GM19035 (cell line): ENCODE measurements at regions not wholly inside any gene's neighbourhood (a gene's known extent, or its start where the extent isn't known, plus 50 kb on each side); places are given as distances from the start of the nearest gene placed in this dataset.
A peak's percentile ranks its signal among the peaks of the same experiment; 100 is the strongest.
"Not testable (repeated sequence)": the region's sequence is repeated elsewhere in the genome, so short reads cannot be mapped to it uniquely, and the experiment has no call there.

Experiments used
- ATAC-seq: cut with Tn5 transposase; IDR thresholded peaks from one replicate; pipeline ENCODE4 v1.9.1; 2021; ENCODE audit not compliant: unreplicated experiment

GRCh38 chr7:55705728-55706450, 133.6 kb upstream of the VOPP1 start:
- ATAC-seq = not testable (repeated sequence)

GRCh38 chr7:55702831-55703230, 130.5 kb upstream of the VOPP1 start:
- not testable (repeated sequence) for ATAC-seq

DNA sequence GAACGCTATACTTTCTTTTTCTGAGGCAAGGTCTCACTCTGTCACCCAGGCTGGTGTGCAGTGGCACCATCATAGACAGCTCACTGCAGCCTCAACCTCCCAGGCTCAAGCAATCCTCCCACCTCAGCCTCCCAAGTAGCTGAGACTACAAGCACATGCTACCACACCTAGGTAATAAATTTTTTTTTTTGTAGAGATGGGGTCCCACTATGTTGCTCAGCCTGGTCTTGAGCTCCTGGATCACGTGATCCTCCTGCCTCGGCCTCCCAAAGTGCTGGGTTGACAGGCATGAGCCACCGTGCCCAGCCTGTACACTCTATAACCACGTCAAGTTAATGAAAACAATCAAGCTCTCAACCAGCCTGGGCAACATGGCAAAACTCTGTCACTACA, 127.1 kb upstream of the VOPP1 start:
- ATAC-seq = not testable (repeated sequence)

DNA sequence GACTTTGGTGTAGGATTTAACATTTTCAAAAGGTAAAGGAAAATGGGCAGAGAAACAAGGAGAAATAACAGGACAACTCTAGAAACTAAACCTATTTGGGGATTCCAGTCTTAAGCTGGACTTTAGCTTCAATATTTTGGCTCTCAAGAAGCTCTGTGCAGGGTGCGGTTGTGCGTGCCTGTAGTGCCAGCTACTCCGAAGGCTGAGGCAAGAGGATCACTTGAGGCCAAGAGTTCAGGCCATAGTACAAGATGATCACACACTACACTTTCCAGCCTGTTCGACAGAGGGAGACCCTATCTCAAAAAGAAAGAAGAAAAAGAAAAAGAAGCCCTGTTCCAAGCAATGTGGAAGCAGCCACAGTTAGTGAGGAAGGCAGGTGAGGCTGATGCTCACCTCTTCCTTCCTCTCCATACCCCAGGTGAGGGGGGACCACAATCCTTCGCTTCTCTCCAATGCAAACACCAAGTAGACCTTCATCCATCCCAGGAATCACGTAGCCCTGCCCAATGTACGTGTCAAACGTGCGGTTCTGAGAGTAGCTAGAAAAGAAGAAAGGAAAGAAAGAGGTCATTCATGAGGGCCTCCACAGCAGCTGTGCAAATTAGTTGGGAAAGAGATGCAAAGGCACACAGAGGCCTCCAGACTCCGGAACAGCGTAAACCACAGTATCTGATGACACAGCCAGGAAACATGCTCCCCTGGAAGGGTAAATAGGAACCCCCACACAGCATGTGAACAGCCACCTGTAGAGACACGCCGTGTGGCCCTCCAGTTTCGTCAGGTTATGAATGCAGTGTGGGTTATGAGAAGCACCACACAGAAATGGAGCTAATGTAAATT, 126.5 kb upstream of the VOPP1 start:
- ATAC-seq = peak; percentile 90

DNA sequence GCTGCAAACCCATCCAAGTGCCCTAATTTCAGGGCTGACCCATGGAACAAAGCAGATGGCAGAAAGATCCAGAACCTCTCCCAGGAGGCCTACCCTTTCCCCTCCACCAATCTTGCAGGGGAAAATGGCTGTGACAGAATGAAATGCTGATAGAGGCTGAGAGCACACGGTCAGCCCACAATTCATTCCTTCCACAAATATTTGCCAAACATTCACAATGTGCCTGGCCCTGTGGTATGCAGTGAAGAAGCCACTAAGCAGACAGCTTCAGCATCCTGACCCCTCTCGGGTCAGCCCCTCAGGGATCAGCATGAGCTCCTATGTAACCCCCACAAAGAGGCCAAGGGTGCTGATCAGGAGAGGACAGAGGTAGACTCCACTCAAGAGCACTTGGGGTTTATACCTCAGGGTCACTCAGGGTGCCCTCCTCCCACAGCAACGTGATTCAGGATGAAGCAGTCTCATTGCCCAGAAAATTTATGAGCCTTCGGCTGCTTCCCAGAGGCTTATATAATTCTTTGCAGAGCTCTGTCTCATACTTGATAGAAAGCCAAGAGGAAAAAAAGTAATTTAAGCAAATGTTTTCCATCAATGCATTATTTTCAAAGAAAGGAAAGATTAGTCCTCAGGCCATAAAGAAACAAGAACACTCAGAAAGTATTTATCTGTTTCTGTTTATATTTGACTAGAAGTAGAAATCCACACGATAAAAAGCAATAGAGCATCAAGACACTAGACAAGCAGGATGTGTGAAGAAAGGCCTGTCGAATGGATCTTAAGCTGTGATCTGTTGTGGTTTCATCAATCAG, 123.8 kb upstream of the VOPP1 start:
- ATAC-seq = not testable (repeated sequence)

DNA sequence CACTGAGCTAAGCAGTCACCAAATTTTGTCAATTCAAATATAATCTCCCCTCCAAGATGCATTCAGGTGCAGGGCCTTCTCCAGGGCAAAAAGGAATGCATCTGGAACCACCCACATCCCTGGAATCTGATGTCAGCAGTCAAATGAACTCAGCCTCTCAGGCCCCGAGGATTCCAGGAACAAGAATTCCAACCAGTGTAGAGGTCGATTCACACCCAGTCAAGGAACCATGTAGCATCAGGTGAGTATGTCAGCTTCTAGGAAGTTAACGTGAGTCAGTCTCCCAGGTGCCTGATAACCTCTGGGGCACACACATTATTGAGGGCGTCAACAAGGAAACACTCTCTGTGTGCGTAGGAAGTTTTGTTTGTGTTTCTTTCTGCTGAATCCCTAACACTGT, 122.2 kb upstream of the VOPP1 start:
- not testable (repeated sequence) for ATAC-seq

DNA sequence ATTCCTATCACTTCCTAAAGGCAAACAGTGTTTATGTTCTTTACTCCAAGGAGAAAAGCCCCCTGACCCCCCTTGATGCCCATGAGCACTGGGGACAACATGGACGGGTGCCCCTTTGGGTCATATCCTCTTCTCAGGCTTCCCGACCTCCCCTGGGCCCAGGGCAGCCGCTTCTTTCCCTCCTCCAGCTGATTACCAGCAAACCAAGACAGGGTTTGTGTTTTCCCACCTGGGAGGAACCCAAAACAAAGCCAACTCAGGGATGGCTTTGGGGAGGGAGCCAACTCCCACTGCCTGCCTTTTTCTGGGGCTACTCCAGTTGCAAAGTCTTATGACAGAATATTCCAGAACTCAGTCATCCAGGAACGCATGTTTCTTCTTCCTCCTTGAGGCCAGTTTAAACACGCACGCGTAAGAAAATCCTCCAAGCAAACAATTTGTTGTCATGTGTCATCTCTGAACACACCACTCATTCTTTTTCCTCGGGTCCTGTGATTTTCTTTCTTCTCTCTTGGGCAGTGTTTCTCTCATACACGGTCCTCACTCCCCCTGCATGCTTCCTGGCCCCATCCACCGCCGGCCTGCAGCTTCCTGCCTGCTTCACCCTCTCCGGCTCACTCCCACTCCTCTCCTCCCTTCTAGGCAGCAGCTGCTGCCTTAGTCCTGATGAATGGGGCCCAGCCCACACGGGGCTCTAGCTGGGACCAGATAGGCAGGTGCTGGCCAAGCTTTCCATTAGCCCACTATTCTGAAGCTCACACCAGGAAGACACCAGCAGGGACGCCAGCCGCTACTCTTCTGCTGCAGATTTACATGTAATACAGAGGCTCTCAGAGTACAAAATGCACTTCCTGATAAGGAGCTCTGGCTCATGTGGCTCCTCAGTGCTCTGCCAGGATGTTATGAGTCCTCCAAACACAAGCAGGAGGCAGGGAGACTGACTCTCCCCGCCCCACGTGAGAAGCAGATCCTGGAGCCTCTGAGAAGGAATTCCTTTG, 116.7 kb upstream of the VOPP1 start:
- ATAC-seq = not testable (repeated sequence)

DNA sequence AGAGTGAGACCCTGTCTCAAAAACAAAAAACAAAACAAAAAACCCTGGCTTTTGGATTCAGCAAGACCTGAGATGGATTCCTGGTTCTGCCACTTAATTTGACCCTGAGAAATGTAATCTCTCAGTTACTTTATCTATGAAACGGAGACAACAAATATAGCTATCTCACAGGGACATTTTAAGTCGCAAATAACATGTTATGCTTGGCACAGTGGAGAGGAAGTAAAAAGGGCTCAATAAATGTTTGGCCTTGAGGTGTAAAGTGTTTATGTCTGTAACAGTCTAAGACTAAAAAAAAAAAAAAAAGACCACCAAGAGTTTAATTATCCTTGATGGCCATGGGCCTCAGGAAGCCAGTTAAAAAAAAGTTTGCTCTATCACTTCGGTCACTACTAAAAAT, 116.0 kb upstream of the VOPP1 start:
- ATAC-seq = not testable (repeated sequence)

DNA sequence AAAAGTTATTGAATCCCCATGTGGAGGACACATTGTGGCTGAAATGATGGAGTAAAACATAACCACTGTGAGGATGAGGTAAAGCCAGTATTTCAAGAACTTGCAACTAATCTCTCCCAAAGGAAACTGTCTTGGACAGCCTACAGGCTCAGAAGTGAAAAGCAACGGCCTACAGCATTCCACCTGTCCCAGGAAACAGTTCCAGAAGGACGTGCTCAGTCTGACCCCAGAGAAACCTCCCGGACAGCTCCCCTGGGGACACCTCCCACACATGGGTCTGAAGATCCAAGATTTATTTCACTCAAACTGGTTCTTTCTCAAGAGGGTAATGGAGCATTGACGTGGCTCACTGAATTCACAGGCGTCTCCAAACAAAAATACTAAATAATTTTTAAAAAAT, 115.0 kb upstream of the VOPP1 start:
- not testable (repeated sequence) for ATAC-seq

DNA sequence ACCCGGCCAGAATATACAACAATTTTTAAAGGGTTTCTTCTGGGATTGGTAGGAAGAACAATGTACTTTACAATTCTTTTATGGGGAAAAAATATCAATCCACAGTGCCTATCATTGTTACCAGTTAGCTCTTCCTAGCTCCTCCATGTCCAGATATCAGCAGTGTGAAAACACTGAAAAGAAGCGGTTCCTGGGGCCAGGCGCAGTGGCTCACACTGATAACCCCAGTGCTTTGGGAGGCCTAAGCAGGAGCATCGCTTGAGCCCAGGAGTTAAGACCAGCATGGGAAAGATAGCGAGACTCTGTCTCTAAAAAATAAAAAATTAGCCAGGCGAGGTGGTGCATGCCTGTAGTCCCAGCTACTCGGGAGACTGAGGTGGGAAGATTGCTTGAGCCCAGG, 114.5 kb upstream of the VOPP1 start:
- ATAC-seq = not testable (repeated sequence)

DNA sequence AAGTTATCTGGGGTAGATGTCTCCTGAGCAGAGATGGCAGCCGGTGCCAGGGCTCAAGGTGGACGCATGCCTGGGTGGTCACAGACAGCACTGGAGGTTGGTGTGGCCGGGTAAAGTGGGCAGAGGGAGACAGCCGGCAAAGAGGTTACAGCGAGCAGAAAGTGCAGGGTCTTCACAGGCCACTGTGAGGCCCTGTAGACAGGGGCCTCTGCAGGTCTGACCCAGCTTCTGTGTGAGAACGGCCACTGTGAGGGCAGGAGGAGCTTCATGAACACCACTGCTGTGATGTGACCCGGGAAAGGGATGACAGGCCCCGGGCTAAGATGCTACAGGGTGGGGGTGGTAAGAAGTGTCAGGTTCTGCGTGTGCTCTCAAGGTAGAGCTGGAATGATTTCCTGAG, 111.2 kb upstream of the VOPP1 start:
- not testable (repeated sequence) for ATAC-seq

DNA sequence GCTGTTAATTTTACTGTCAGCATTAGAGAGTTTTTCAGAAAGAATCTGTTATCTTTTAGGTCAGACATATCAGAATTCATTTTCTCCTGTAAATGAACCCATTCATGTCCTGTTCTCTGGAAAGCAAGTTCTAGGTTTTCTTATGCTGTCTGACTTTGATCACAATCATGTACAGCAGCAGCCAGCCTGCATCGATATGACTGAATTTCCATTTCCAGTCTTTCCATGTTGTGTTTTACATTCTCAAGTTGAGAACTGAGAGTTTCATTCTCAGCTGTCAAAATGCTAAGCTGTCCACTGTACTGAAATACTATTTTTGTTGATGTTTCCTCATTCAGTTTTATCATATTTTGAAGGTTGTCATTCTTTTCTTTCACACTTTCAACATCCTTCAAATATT, 103.3 kb upstream of the VOPP1 start:
- not testable (repeated sequence) for ATAC-seq

GRCh38 chr7:55673525-55673924, 101.2 kb upstream of the VOPP1 start:
- not testable (repeated sequence) for ATAC-seq

GRCh38 chr7:55672084-55672483, 99.8 kb upstream of the VOPP1 start:
- ATAC-seq = not testable (repeated sequence)

DNA sequence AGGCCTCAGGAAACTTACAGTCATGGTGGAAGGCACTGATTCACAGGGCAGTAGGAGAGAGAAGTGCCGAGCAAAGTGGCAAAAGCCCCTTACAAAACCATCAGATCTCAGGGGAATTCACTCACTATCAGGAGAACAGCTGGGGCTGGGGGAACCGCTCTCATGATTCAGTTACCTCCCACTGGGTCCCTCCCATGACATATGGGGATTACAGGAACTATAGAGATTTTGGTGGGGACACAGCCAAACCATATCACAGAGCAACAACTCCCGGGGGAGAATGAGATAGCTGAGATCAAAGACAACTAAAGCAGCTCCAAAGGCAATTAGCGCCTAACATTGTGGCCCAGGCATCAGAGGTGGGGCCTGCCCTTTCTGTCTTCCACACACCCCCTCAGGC, 85.4 kb upstream of the VOPP1 start:
- no peak for ATAC-seq

- no peak for ATAC-seq
Observed at GRCh38 chr7:55651057-55651456, 78.8 kb upstream of the VOPP1 start.

- ATAC-seq = no peak
Observed at GRCh38 chr7:55649238-55649637, 76.9 kb upstream of the VOPP1 start.

DNA sequence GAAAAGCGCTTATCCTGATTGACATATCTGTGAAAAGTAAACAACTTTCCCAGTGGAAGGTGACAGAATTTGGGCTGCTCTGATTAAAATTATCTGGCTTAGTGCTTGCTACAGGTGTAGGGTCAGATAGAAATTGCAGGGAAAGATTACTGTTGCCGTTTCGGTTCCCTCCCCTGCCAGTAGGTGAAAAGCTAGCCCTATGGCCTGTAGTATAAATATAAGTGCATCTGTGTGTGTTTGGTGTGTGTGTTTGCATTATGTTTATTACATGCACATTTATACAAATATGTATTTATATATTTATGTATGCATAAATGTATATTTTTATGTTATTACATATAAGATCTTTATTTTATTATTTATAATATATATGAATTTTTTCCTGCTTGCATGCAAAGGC, 72.3 kb upstream of the VOPP1 start:
- no peak for ATAC-seq

GRCh38 chr7:55642266-55642665, 70.0 kb upstream of the VOPP1 start:
- no peak for ATAC-seq

DNA sequence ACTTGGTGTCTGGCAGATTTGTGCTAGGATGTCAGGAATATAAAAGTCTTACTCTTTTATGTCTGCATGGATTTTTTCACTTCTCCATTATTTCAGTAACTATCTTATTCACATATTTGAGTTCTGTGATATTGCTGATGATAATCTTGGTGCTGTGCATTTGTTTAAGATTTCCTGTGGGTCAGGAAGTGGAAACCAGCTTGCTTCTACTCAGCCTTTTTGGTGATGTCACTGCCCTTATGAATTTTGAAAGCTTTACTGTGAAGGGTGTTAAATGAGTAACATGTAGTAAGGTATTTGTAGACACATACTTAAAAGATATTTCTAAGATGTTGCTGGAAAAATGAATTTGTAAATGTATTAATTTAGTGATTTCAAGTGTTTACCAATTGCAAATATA, 69.5 kb upstream of the VOPP1 start:
- peak; percentile 80 for ATAC-seq
